Ovary (tissue), 7 donors: ENCODE measurements at regions not wholly inside any gene's neighbourhood (a gene's known extent, or its start where the extent isn't known, plus 50 kb on each side); places are given as distances from the start of the nearest gene placed in this dataset.

Experiments
- DNase-seq, 5 donors: peaks; one replicate each; pipeline ENCODE4 v3.0.0-alpha.2; 2019 to 2020
- H3K27ac ChIP-seq, 2 donors: fragments of 200-600 bp; one replicate each; pipeline versions ENCODE4 v1.5.1 to v1.8.0; 2019 to 2022
- H3K27me3 ChIP-seq: fragments of 200-600 bp; one replicate; pipeline ENCODE4 v1.8.0; 2022
- H3K36me3 ChIP-seq: fragments of 200-600 bp; sonication (generic); one replicate; pipeline ENCODE4 v1.5.1; 2019
- H3K4me1 ChIP-seq: one replicate; pipeline ENCODE4 v1.8.1; 2013; ENCODE audit warnings: mild to moderate bottlenecking, moderate library complexity; ENCODE audit not compliant: insufficient read depth
- H3K4me3 ChIP-seq: fragments of 200-600 bp; sonication (generic); one replicate; pipeline ENCODE4 v1.5.1; 2017
- H3K9me3 ChIP-seq, 2 donors: fragments of 200-600 bp in 1 of 2; sonication (generic) in 1 of 2; one replicate each; pipeline versions ENCODE4 v1.5.1 to v1.8.1; 2013 to 2019; ENCODE audit warnings: mild to moderate bottlenecking in 1 of 2, moderate library complexity in 1 of 2
- EP300 ChIP-seq: sonication (generic); formaldehyde crosslinking; IDR thresholded peaks from one replicate; pipeline ENCODE4 v1.6.1; 2017; ENCODE audit warnings: antibody characterized with exemption
- POLR2A ChIP-seq: fragments of 450-650 bp; IDR thresholded peaks from one replicate; pipeline ENCODE4 v1.6.1; 2017; ENCODE audit warnings: antibody characterized with exemption, mild to moderate bottlenecking, moderate library complexity
- WGBS, 3 donors: extraction: QIAGEN DNeasy Blood & Tissue Kit in 1 of 3; methylation state at CpG; one replicate each; pipeline versions ENCODE4 v1.1.5 to v1.1.7; 2013 to 2017; 5-methylcytosine and 5-hydroxymethylcytosine counted together
- intact Hi-C, 4 donors: fragments of 100-400 bp; cut with DNase I; formaldehyde crosslinking; loops; one replicate each; pipeline versions ENCODE4 v1.11.0 to v1.15.1; 2022 to 2023
- TF ChIP-seq, protein P1 (sequence below), 3 donors: fragments of 450-650 bp in 2 of 3; fragments of 200-600 bp in 1 of 3; IDR thresholded peaks; one replicate each; pipeline versions ENCODE4 v1.5.1 to v1.8.0; 2016 to 2022; ENCODE audit warnings: antibody characterized with exemption in 3 of 3, mild to moderate bottlenecking in 1 of 3
- donor health status: DM: no; HTN: no; CAD: no; lungs with moderate emphysema.
- donor health status: DM: no; HTN: no; CAD: no.
- donor health status: Bipolar disorder and iron deficiency.
- donor health status: DM: no; HTN: no; CAD: no.
- donor health status: DM: yes; HTN: yes; CAD: no.

DNA sequence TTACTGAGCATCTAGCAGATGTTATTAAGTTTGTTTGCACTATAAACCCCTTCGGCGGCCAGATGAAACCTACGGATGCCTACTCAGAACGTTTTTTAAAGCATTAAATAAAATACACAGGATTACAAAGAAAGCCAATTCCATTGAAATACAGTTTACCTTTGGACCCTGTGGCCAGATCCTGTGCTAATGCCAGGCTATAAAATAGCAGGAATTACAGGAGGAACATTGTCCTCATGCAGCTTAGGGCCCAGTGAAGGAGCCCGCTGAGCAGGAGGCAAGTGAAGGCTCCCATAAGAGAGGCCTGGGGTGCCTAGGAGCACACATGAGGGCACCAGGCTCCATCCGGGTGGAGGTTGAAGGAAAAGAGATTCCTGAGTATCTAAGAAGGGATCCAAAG is 310.4 kb downstream of the MTX2 start:
- intact Hi-C loops: loop anchor here in 1 of 4 donors (10.0 kb wide), 1 partner anchor 215 kb away; no protein-coding TSS in a partner anchor
- TF ChIP-seq EP300: no peak
- TF ChIP-seq POLR2A: no peak
- TF ChIP-seq, protein P1, sequence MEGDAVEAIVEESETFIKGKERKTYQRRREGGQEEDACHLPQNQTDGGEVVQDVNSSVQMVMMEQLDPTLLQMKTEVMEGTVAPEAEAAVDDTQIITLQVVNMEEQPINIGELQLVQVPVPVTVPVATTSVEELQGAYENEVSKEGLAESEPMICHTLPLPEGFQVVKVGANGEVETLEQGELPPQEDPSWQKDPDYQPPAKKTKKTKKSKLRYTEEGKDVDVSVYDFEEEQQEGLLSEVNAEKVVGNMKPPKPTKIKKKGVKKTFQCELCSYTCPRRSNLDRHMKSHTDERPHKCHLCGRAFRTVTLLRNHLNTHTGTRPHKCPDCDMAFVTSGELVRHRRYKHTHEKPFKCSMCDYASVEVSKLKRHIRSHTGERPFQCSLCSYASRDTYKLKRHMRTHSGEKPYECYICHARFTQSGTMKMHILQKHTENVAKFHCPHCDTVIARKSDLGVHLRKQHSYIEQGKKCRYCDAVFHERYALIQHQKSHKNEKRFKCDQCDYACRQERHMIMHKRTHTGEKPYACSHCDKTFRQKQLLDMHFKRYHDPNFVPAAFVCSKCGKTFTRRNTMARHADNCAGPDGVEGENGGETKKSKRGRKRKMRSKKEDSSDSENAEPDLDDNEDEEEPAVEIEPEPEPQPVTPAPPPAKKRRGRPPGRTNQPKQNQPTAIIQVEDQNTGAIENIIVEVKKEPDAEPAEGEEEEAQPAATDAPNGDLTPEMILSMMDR (IDR thresholded peaks at IDR 0.05): no peak
- 91 to 94% (median 93%) methylated on average over 6 of the region's 6 CpGs for WGBS, 3 donors

DNA sequence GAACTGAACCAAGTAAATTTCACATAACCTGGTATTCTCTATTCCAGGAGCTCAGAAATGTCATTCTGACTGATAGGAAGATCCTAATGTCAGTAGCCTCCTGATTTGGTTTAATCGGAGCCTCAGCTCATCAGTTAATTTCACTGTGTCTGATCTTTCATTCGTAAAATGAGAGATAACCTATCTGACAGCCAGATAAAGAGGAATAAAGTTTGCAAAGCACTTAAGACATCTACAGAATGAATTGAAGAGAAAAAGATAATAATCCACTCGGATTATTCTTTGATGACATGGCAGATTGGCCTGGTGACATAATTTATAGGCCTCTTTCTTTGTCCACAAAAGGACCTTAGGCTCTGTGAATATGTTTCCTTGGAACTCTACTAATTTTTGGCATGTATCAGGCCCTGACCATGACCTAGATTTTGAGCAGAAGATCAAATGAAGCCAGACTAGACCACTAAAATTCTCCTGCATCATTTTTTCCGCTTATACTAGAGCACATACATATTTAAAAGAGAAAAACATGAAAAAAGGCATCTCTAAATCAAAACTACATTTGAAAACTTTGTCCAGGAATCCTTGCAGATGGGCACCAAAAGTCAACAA is 312.4 kb downstream of the MTX2 start:
- Histone ChIP-seq H3K4me1 (peaks cover 5% of the 10 kb centered on the region), H3K27me3 (no peaks in the 10 kb centered on the region), H3K36me3 (no peaks in the 10 kb centered on the region), H3K27ac (no peak overlapping the region), H3K4me3 (no peak overlapping the region), H3K9me3 (no peaks in the 10 kb centered on the region)
- intact Hi-C loops: no loop called here
- WGBS, 3 donors: 54 to 66% (median 61%) methylated on average over 4 of the region's 4 CpGs
- TF ChIP-seq POLR2A (no peak), EP300 (no peak)
- TF ChIP-seq, protein P1 (IDR thresholded peaks at IDR 0.05): no peak
- DNase-seq: no peak

More for the DNA sequence above, 310.4 kb downstream of the MTX2 start:
- H3K27me3 ChIP-seq: no peaks in the 10 kb centered on the region
- no peak overlapping the region for H3K27ac ChIP-seq
- DNase-seq: no peak
- H3K36me3 ChIP-seq: no peaks in the 10 kb centered on the region
- peaks cover 5% of the 10 kb centered on the region for H3K4me1 ChIP-seq
- H3K9me3 ChIP-seq: no peaks in the 10 kb centered on the region
- no peak overlapping the region for H3K4me3 ChIP-seq

DNA sequence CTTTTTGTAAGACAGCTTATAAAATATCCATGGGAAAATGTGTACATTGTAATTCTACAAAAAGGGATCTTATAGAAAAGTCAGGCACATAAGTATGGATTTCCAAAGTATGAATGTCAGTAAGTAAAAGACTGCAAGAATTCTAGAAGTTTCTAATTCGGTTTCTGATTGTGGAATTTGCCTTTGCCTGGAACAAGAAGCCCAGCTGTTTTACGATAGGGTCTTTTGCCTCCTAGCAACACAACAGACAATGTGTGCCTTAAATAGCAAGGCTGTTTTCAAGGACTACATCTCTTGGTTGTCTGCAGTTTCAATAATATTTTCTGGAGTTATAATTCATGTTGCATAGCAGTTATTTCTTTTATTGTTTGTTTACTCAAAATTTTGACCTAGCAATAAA is 312.9 kb downstream of the MTX2 start:
- peaks cover 5% of the 10 kb centered on the region for H3K4me1 ChIP-seq
- TF ChIP-seq, protein P1 (IDR thresholded peaks at IDR 0.05): no peak
- TF ChIP-seq EP300 (no peak), POLR2A (no peak)
- no peaks in the 10 kb centered on the region for H3K9me3 ChIP-seq
- H3K27me3 ChIP-seq: no peaks in the 10 kb centered on the region
- no peak for DNase-seq
- 7 to 24% (median 8%) methylated on average over 2 of the region's 2 CpGs for WGBS, 3 donors
- intact Hi-C loops: no loop called here
- H3K4me3 ChIP-seq: no peak overlapping the region
- no peak overlapping the region for H3K27ac ChIP-seq
- H3K36me3 ChIP-seq: no peaks in the 10 kb centered on the region

GRCh38 chr2:176582990-176583481 is 313.8 kb downstream of the MTX2 start:
- H3K36me3 ChIP-seq: no peaks in the 10 kb centered on the region
- H3K27me3 ChIP-seq: no peaks in the 10 kb centered on the region
- no peak overlapping the region for H3K27ac ChIP-seq
- intact Hi-C loops: no loop called here
- peak in 4 of 5 donors; percentile 21 to 41 (median 30) for DNase-seq
- 13 to 15% (median 14%) methylated on average over 2 of the region's 2 CpGs for WGBS, 3 donors
- H3K4me3 ChIP-seq: no peak overlapping the region
- H3K9me3 ChIP-seq: no peaks in the 10 kb centered on the region
- peaks cover 5% of the 10 kb centered on the region for H3K4me1 ChIP-seq
- TF ChIP-seq, protein P1 (IDR thresholded peaks at IDR 0.05): no peak
- TF ChIP-seq POLR2A: no peak
- TF ChIP-seq EP300: no peak
